ENCODE measurements at regions not wholly inside any gene's neighbourhood (a gene's known extent, or its start where the extent isn't known, plus 50 kb on each side); places are given as distances from the start of the nearest gene placed in this dataset.

GRCh38 chr12:22993609-22994315 lies 368.8 kb downstream of the ETNK1 start:
- DNase-seq, result peak; percentile 32

GRCh38 chr12:22994316-22994675 lies 369.3 kb downstream of the ETNK1 start:
- no peak for DNase-seq

- DNase-seq, result no peak
Measured at GRCh38 chr12:23001487-23001886, 376.5 kb downstream of the ETNK1 start.

GRCh38 chr12:23002381-23002780 lies 377.4 kb downstream of the ETNK1 start:
- DNase-seq, result no peak

GRCh38 chr12:23004473-23005020 lies 379.6 kb downstream of the ETNK1 start:
- DNase-seq, result no peak

GRCh38 chr12:23005387-23005786 lies 380.4 kb downstream of the ETNK1 start:
- no peak for DNase-seq

- no peak for DNase-seq
Measured at GRCh38 chr12:23006413-23006812, 381.4 kb downstream of the ETNK1 start.

GRCh38 chr12:23008623-23009022 lies 383.7 kb downstream of the ETNK1 start:
- DNase-seq, result no peak

GRCh38 chr12:23014749-23015148 lies 389.8 kb downstream of the ETNK1 start:
- DNase-seq, result no peak

GRCh38 chr12:23025372-23026016 lies 400.5 kb downstream of the ETNK1 start:
- no peak for DNase-seq

- DNase-seq, result no peak
Measured at GRCh38 chr12:23028158-23028802, 403.3 kb downstream of the ETNK1 start.

- no peak for DNase-seq
Measured at GRCh38 chr12:23029185-23029584, 404.2 kb downstream of the ETNK1 start.

- DNase-seq, result no peak
Measured at GRCh38 chr12:23039834-23040233, 414.9 kb downstream of the ETNK1 start.

- DNase-seq, result no peak
Measured at GRCh38 chr12:23041774-23042173, 416.8 kb downstream of the ETNK1 start.

- DNase-seq, result no peak
Measured at GRCh38 chr12:23043646-23044045, 418.7 kb downstream of the ETNK1 start.

- DNase-seq, result no peak
Measured at GRCh38 chr12:23049180-23049579, 424.2 kb downstream of the ETNK1 start.

GRCh38 chr12:23055004-23055403 lies 430.0 kb downstream of the ETNK1 start:
- DNase-seq, result no peak

- no peak for DNase-seq
Measured at GRCh38 chr12:23057571-23057970, 432.6 kb downstream of the ETNK1 start.

- DNase-seq, result no peak
Measured at GRCh38 chr12:23060161-23060560, 435.2 kb downstream of the ETNK1 start.

- DNase-seq, result no peak
Measured at GRCh38 chr12:23063206-23063605, 438.2 kb downstream of the ETNK1 start.

GRCh38 chr12:23066095-23066494 lies 441.1 kb downstream of the ETNK1 start:
- no peak for DNase-seq

- DNase-seq, result no peak
Measured at GRCh38 chr12:23083267-23083666, 458.3 kb downstream of the ETNK1 start.

GRCh38 chr12:23084236-23084995 lies 459.4 kb downstream of the ETNK1 start:
- no peak for DNase-seq

Measured in skin of body (tissue), 1 donor.